Stimulated activated CD8-positive, alpha-beta memory T cell treated with anti-CD3 and anti-CD28 coated beads, Interleukin-2, amount 100 ng/mL, for 1 hour (primary cell): ENCODE measurements at regions not wholly inside any gene's neighbourhood (a gene's known extent, or its start where the extent isn't known, plus 50 kb on each side); places are given as distances from the start of the nearest gene placed in this dataset.

ENCODE experiments used
- DNase-seq, 2 donors: peaks; one replicate each; pipeline ENCODE4 v3.0.0-alpha.2; 2020; ENCODE audit warnings: low read depth in 2 of 2

GRCh38 chr18:24561369-24561965 lies 101.0 kb downstream of the HRH4 start:
- no peak for DNase-seq

GRCh38 chr18:24567199-24567598 lies 106.8 kb downstream of the HRH4 start:
- DNase-seq, result no peak

DNA sequence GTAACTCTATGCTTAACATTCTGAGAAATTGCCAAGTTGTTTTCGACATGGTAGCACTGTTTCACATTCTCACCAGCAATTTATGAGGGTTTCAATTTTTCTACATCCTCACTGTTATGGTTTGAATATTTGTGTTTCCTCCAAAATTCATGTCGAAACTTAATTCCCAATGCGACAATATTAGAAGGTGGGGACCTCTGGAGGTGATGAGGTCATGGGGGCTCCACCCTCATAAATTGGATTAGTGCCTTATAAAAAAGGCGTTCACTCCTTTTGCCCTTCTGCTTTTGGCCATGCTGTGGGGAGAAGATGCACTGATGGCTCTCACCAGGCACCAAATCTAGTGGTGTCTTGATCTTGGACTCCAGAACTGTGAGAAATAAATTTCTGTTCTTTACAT lies 110.3 kb downstream of the HRH4 start:
- no peak for DNase-seq

- DNase-seq, result no peak
Measured at GRCh38 chr18:24582771-24583170, 122.3 kb downstream of the HRH4 start.

DNA sequence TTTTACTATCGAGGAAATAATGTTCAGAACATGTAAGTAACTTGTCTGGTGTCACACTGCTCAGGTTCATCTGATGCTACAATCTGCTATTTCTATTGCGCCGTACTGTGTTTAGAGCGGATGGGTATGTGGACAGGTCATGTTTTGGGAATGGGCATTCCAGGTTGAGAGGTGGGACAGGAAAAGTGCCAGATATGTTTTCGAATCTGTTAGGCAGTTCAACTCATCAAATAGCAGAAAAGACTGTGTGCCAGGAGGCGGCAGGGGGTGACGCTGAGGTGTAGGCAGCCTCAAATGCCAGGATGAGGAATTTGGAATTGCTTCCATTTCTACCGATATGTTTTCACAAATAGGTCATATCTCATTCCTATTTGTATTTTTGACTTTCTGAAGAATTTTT lies 123.8 kb downstream of the HRH4 start:
- no peak for DNase-seq

DNA sequence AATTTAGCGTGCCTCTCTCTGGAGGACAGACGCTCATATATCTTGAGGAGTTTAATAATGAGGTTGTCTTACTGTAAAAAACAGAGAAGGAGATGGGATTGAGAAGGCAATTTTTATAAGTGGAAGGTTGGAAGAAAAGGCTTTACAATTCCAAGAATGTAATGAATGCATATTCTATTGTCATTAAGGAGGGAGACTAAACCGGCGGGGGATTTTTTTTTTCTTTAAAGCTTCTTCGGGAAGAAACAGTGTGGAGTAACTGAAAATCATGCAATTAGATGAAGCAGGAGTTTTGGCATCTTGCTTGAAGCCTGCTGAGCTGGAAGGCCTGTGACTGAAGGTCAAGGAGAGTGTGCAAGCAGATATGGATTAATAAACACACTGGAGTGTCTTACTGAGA lies 124.4 kb downstream of the HRH4 start:
- DNase-seq, result no peak

- no peak for DNase-seq
Measured at GRCh38 chr18:24585996-24586566, 125.6 kb downstream of the HRH4 start.

DNA sequence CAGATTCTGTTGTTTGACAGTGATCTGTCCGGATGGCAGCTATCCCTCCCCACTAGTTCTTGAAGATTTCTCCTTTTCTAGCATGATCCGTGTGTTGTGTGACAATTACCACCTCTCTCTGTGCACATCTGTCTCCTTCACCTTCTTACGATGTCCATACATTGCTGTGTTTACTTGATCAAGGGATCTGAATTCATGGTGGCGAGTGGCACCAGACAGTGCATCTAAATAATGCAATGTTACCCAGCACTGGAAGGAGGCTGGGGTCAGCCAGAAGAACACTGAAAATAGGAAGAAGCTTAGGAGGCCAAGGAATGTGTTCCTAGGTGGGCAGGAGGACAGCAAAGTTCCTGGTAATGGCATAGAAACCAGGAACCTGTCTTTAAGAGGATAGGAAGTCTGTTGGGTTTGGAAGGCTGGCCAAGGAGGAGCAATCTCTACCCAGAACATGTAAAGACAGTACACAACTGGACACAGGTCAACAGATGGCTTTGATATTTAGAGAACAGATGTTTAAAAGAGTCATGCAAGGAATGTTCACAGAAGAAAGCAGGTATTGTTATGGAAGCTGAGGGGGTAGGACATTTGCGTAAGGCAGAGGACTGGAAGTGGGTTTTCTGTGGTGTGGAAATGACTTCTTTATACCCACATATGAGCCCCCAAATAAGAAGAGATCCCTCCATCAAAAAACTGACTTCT lies 126.4 kb downstream of the HRH4 start:
- DNase-seq, result no peak

- DNase-seq, result no peak
Measured at GRCh38 chr18:24588440-24588839, 128.0 kb downstream of the HRH4 start.

DNA sequence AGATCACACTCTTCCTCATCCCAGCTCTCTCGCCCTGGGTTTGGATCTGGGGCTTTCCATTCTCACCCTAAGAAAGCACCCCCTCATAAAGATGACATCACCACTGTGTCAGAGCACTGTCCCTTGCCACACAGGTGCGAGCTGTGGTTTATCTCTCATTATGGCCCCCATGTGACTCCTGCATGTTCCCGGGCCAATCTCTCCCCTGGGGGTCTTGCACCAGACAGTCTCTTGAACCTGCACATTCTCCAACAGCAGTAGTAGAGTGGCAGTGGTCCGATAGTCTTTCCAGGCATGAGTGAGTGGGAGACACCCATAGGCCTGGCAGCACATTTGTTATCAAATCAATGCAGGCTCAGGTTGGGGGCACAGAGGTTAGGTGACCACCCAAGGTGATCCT lies 130.5 kb downstream of the HRH4 start:
- DNase-seq, result no peak

GRCh38 chr18:24593401-24593800 lies 133.0 kb downstream of the HRH4 start:
- DNase-seq, result no peak

- no peak for DNase-seq
Measured at GRCh38 chr18:24593886-24594285, 133.4 kb downstream of the HRH4 start.

DNA sequence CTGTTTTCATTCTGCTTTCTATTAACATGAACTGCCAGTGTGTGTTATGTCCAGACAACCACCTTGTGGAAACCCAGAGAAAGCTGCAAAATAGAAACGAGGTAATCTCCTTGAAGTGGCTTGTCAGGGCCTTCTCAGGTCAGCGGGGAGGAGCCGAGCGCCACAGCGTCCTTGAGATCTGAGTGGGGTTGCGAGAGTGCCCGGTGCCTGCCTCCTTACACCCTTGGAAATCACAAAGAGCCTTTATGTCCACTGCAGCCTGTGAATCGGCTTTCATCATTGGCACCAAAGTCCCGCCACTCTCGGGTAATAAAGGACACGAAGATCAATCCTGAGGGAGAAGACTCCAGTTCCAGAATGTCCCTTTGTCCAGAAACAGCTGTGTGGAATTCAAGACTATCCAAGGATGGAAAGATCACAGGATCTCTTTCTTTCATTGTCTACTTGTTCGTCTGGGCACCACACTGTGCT lies 135.2 kb downstream of the HRH4 start:
- DNase-seq, result no peak

DNA sequence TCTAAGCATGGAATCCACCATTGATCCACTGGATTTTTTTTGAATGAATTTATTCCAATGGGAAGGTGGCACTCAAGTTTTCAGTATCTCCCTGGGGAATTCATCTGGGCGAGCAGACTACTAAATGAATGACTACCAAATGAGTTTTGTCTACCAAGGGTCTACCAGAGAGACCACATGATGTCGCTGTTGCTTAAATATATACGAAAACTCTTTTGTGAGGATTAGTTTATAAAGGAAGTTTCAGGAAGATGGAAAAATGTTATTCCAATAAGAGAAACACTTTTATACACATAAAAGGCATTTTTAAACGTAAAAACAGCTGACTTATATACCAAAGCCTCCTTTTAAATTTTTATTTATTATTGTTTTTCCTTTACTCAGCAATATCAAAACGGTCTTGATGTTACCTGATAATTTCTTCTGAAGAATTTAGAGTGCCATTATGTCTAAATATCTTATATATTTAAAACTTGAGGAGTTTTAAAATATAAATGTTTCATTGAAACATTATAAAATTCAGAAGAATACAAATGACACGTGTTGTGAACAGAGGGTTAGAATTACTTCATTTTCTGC lies 139.7 kb downstream of the HRH4 start:
- no peak for DNase-seq

- DNase-seq, result no peak
Measured at GRCh38 chr18:24601585-24601984, 141.1 kb downstream of the HRH4 start.

DNA sequence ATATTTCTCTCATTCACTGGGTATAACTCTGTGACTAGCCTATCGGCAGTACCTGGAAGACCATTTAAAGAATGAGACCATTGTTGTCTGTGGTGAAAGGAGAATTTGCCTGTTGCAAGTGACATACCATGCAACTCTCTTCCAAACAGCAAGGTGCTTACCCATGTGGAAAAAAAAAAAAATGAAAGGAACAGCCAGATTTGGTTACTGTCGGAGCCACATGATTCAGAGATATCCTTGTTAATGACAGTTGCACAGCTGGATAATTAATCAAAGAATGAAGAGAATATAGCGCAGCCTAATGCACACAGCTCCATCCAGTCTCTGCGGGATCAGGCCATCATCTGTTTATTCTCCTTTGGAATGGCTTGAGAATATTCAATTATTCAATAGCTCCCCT lies 141.8 kb downstream of the HRH4 start:
- no peak for DNase-seq

DNA sequence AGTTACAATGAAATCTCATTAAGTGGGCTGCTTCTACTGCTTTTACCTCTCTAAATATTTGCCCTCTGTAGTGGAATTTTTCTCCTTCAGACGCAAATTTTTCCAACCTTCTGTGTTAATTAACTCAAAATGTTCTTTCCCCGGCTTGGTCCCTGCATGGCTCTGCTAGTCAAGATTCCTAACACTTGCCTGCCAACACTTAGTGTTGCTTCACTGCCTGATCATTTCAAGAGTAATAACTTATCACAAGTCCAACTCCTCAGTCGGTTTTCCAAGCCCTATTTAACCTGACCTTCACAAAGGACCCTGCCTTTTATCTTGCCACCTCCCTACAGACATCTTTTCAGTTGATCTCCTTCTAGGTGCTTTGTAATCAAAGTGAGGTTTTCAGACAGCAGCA lies 142.7 kb downstream of the HRH4 start:
- no peak for DNase-seq

DNA sequence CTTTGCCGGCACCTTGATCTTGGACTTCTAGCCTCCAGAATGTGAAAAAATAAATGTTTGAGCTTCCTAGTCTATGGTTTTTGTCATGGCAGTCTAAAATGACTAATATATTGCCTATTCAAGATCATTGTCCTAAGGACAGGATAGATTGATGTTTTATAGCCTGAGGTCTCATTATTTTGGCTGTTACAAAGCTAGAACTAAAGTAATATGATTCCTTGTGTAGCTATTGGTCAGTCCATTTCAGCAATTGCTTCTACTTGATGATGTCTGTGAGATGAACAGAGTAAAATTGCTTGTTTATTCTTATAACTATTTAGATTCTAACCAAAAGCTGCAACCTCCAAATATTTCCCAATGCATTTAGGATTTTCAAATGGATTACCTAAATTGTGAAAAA lies 145.0 kb downstream of the HRH4 start:
- DNase-seq, result no peak

DNA sequence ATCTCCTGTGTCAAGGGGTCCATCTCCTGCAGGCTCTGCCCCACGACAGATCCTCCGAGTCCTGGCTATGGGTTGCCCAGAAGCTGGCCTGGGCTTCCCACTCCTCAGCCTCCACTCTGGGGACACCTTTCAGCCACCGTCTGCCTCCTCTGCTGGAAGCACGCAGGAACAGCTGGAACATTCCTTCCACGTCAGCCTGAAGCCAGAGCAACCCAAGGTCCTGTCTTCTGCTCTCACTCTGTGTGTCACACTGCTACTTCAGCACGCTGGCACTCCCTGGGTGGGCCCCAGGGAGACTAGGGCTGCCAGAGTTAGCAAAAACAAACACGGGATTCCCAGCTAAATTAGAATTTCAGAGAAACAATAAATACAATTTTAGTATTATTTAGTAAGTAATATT lies 148.8 kb downstream of the HRH4 start:
- no peak for DNase-seq

GRCh38 chr18:24611075-24611474 lies 150.6 kb downstream of the HRH4 start:
- DNase-seq, result no peak

GRCh38 chr18:24613896-24614640 lies 153.6 kb downstream of the HRH4 start:
- no peak for DNase-seq

- DNase-seq, result no peak
Measured at GRCh38 chr18:24616653-24617052, 156.2 kb downstream of the HRH4 start.
